Neural cell (in vitro differentiated cells): ENCODE measurements at regions not wholly inside any gene's neighbourhood (a gene's known extent, or its start where the extent isn't known, plus 50 kb on each side); places are given as distances from the start of the nearest gene placed in this dataset.

ENCODE experiments used
- H2AFZ ChIP-seq: fragments of 200-600, 300-800 bp; sonication (generic), shearing (Covaris generic); 2 replicates; pipeline ENCODE4 v1.6.0; 2014; ENCODE audit warnings: low read depth, mild to moderate bottlenecking, antibody characterized with exemption, low read length, moderate library complexity
- H3F3A ChIP-seq: fragments of 200-600 bp; shearing (Covaris generic); 2 replicates; pipeline ENCODE4 v1.6.1; 2016; ENCODE audit warnings: mild to moderate bottlenecking, moderate library complexity, mixed read lengths, antibody characterized with exemption, low read length; ENCODE audit not compliant: insufficient read depth, poor library complexity, severe bottlenecking
- H3K27ac ChIP-seq: fragments of 200-600, 300-800 bp; sonication (generic), shearing (Covaris generic); 2 replicates; pipeline ENCODE4 v1.5.1; 2014; ENCODE audit warnings: mild to moderate bottlenecking, low read length, moderate library complexity
- H3K27me3 ChIP-seq: fragments of 300-800, 200-600 bp; sonication (generic), shearing (Covaris generic); 2 replicates; pipeline ENCODE4 v1.6.0; 2014; ENCODE audit warnings: mild to moderate bottlenecking, low read depth, low read length, moderate library complexity; ENCODE audit not compliant: insufficient read depth
- H3K36me3 ChIP-seq: fragments of 300-800, 200-600 bp; sonication (generic), shearing (Covaris generic); 2 replicates; pipeline ENCODE4 v1.5.1; 2014; ENCODE audit warnings: mild to moderate bottlenecking, antibody characterized with exemption, low read length, moderate library complexity; ENCODE audit not compliant: insufficient read depth
- H3K4me2 ChIP-seq: fragments of 300-800, 200-600 bp; sonication (generic), shearing (Covaris generic); 2 replicates; pipeline ENCODE4 v1.6.0; 2014; ENCODE audit warnings: mild to moderate bottlenecking, low read length
- H3K4me3 ChIP-seq: fragments of 300-800, 200-600 bp; sonication (generic), shearing (Covaris generic); 2 replicates; pipeline ENCODE4 v1.5.1; 2014; ENCODE audit warnings: mild to moderate bottlenecking, low read length, moderate library complexity
- H3K79me2 ChIP-seq: fragments of 200-600 bp; shearing (Covaris generic); replicated peaks from 2 replicates; pipeline ENCODE4 v1.6.0; 2014; ENCODE audit warnings: mild to moderate bottlenecking, low read length, moderate library complexity; ENCODE audit not compliant: insufficient read depth
- H3K9ac ChIP-seq: fragments of 300-800, 200-600 bp; sonication (generic), shearing (Covaris generic); 2 replicates; pipeline ENCODE4 v1.6.1; 2016; ENCODE audit warnings: mild to moderate bottlenecking, low read length, mixed read lengths
- H3K9me2 ChIP-seq: fragments of 200-600 bp; shearing (Covaris generic); 2 replicates; pipeline ENCODE4 v1.6.1; 2016; ENCODE audit warnings: mild to moderate bottlenecking, low read length, mixed read lengths; ENCODE audit not compliant: insufficient read depth
- H3K9me3 ChIP-seq: fragments of 200-600, 300-800 bp; sonication (generic), shearing (Covaris generic); 2 replicates; pipeline ENCODE4 v1.6.1; 2016; ENCODE audit warnings: mild to moderate bottlenecking, mixed run types, low read length, moderate library complexity, mixed read lengths
- H4K20me1 ChIP-seq: fragments of 200-600 bp; shearing (Covaris generic); 2 replicates; pipeline ENCODE4 v1.6.1; 2016; ENCODE audit warnings: mild to moderate bottlenecking, mixed run types; ENCODE audit not compliant: insufficient read depth
- CTCF ChIP-seq: fragments of 450-650 bp; IDR thresholded peaks from 2 replicates; pipeline ENCODE4 v1.5.1; 2014; ENCODE audit warnings: antibody characterized with exemption, mild to moderate bottlenecking, moderate library complexity; ENCODE audit not compliant: poor library complexity, severe bottlenecking
- EP300 ChIP-seq: fragments of 450-650 bp; conservative IDR thresholded peaks from 2 replicates; pipeline ENCODE4 v1.6.1; 2014; ENCODE audit warnings: antibody characterized with exemption, mild to moderate bottlenecking, moderate library complexity; ENCODE audit not compliant: poor library complexity, severe bottlenecking
- EZH2 ChIP-seq: fragments of 200-600, 300-800 bp; shearing (Covaris generic), sonication (generic); IDR thresholded peaks from 2 replicates; pipeline ENCODE4 v1.6.1; 2014; ENCODE audit warnings: antibody characterized with exemption, low read length, borderline replicate concordance, mild to moderate bottlenecking; ENCODE audit not compliant: insufficient read depth, poor library complexity, severe bottlenecking
- MXI1 ChIP-seq: fragments of 450-650 bp; conservative IDR thresholded peaks from 2 replicates; pipeline ENCODE4 v1.6.1; 2014; ENCODE audit warnings: antibody characterized with exemption, mild to moderate bottlenecking; ENCODE audit not compliant: poor library complexity, severe bottlenecking
- POLR2AphosphoS5 ChIP-seq: IDR thresholded peaks from 2 replicates; pipeline ENCODE4 v1.6.1; 2012
- RAD21 ChIP-seq: fragments of 450-650 bp; conservative IDR thresholded peaks from 2 replicates; pipeline ENCODE4 v1.6.1; 2014; ENCODE audit warnings: antibody characterized with exemption, mild to moderate bottlenecking, moderate library complexity
- SMC3 ChIP-seq: fragments of 450-650 bp; conservative IDR thresholded peaks from 2 replicates; pipeline ENCODE4 v1.6.1; 2014; ENCODE audit warnings: antibody characterized with exemption, mild to moderate bottlenecking, moderate library complexity; ENCODE audit not compliant: poor library complexity
- TAF1 ChIP-seq: IDR thresholded peaks from 2 replicates; pipeline ENCODE4 v1.6.1; 2012; ENCODE audit warnings: low read depth
- TF ChIP-seq, protein P1 (sequence below): IDR thresholded peaks from 2 replicates; pipeline ENCODE4 v1.6.1; 2012; ENCODE audit warnings: borderline replicate concordance

GRCh38 chr11:45087900-45088160, 58.6 kb upstream of the PRDM11 start:
- no peaks in the 10 kb centered on the region for H3K9me2 ChIP-seq
- H3K9ac ChIP-seq: peak overlapping the region; percentile 45
- H3K9me3 ChIP-seq: no peaks in the 10 kb centered on the region
- no peaks in the 10 kb centered on the region for H3K27me3 ChIP-seq
- H3K4me2 ChIP-seq: no peak overlapping the region
- no peaks in the 10 kb centered on the region for H3K79me2 ChIP-seq
- no peak overlapping the region for H3K4me3 ChIP-seq
- no peaks in the 10 kb centered on the region for H3K36me3 ChIP-seq
- H2AFZ ChIP-seq: peak overlapping the region; percentile 40
- TF ChIP-seq CTCF (no peak), MXI1 (no peak), EZH2 (no peak), RAD21 (no peak), POLR2AphosphoS5 (no peak), SMC3 (no peak), EP300 (no peak), TAF1 (no peak)
- TF ChIP-seq, protein P1, sequence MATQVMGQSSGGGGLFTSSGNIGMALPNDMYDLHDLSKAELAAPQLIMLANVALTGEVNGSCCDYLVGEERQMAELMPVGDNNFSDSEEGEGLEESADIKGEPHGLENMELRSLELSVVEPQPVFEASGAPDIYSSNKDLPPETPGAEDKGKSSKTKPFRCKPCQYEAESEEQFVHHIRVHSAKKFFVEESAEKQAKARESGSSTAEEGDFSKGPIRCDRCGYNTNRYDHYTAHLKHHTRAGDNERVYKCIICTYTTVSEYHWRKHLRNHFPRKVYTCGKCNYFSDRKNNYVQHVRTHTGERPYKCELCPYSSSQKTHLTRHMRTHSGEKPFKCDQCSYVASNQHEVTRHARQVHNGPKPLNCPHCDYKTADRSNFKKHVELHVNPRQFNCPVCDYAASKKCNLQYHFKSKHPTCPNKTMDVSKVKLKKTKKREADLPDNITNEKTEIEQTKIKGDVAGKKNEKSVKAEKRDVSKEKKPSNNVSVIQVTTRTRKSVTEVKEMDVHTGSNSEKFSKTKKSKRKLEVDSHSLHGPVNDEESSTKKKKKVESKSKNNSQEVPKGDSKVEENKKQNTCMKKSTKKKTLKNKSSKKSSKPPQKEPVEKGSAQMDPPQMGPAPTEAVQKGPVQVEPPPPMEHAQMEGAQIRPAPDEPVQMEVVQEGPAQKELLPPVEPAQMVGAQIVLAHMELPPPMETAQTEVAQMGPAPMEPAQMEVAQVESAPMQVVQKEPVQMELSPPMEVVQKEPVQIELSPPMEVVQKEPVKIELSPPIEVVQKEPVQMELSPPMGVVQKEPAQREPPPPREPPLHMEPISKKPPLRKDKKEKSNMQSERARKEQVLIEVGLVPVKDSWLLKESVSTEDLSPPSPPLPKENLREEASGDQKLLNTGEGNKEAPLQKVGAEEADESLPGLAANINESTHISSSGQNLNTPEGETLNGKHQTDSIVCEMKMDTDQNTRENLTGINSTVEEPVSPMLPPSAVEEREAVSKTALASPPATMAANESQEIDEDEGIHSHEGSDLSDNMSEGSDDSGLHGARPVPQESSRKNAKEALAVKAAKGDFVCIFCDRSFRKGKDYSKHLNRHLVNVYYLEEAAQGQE: no peak
- no peaks in the 10 kb centered on the region for H4K20me1 ChIP-seq
- peak overlapping the region; percentile 69 for H3K27ac ChIP-seq
- no peaks in the 10 kb centered on the region for H3F3A ChIP-seq

DNA sequence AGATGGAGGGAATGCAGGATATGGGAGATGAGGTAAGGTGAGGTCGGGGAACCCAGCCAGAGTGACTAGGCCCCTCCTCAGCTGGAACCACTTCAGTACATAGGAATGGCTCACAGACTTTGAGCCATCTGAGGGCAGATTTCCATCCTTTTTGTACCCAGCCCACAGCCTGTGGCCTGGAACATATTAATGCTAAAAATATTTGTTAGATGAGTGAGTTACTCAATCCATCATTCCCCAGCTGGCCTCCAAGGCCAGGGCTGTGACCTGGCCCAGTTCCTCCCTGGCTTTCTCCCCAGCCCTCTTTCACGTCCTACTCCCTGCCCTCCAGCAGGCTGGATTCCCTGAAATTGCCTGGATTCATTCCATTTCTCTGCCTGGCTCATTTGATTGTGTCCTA, 57.2 kb upstream of the PRDM11 start:
- no peaks in the 10 kb centered on the region for H3F3A ChIP-seq
- no peak overlapping the region for H3K9ac ChIP-seq
- no peak overlapping the region for H3K4me3 ChIP-seq
- H3K27ac ChIP-seq: no peak overlapping the region
- no peak overlapping the region for H3K4me2 ChIP-seq
- H3K27me3 ChIP-seq: no peaks in the 10 kb centered on the region
- no peaks in the 10 kb centered on the region for H3K9me2 ChIP-seq
- TF ChIP-seq EP300 (no peak), MXI1 (no peak), TAF1 (no peak), SMC3 (no peak), EZH2 (no peak), CTCF (no peak), POLR2AphosphoS5 (no peak), RAD21 (no peak)
- TF ChIP-seq, protein P1: no peak
- H3K36me3 ChIP-seq: no peaks in the 10 kb centered on the region
- H3K9me3 ChIP-seq: no peaks in the 10 kb centered on the region
- no peak overlapping the region for H2AFZ ChIP-seq
- no peaks in the 10 kb centered on the region for H3K79me2 ChIP-seq
- H4K20me1 ChIP-seq: no peaks in the 10 kb centered on the region
